CD4-positive, CD25-positive, alpha-beta regulatory T cell (primary cell): ENCODE measurements at regions not wholly inside any gene's neighbourhood (a gene's known extent, or its start where the extent isn't known, plus 50 kb on each side); places are given as distances from the start of the nearest gene placed in this dataset.

Source experiments
- ATAC-seq, 2 donors: fragments of 150-1000 bp; cut with Tn5 transposase; one replicate each; pipeline ENCODE4 v1.10.0; 2021; ENCODE audit warnings: low read depth in 2 of 2, moderate number of reproducible peaks in 2 of 2, moderate library complexity in 1 of 2
- DNase-seq, 3 donors: peaks; one replicate each; pipeline versions ENCODE4 v3.0.0 to v3.0.0-alpha.2; 2012 to 2022; ENCODE audit warnings: mixed read lengths in 1 of 3
- H3K27ac ChIP-seq: one replicate; pipeline ENCODE4 v1.7.0; 2013; ENCODE audit warnings: mild to moderate bottlenecking, low read length; ENCODE audit not compliant: insufficient read depth, poor library complexity, severe bottlenecking
- H3K27me3 ChIP-seq: one replicate; pipeline ENCODE4 v1.7.0; 2013; ENCODE audit warnings: low read length; ENCODE audit not compliant: control insufficient read depth, insufficient read depth
- H3K36me3 ChIP-seq: one replicate; pipeline ENCODE4 v1.7.0; 2013; ENCODE audit warnings: mild to moderate bottlenecking, low read length, moderate library complexity; ENCODE audit not compliant: control insufficient read depth, insufficient read depth
- H3K4me1 ChIP-seq: 2 replicates; pipeline ENCODE4 v1.7.0; 2013; ENCODE audit warnings: mild to moderate bottlenecking, low read length; ENCODE audit not compliant: insufficient read depth, control insufficient read depth, poor library complexity, severe bottlenecking
- H3K4me3 ChIP-seq: one replicate; pipeline ENCODE4 v1.7.0; 2013; ENCODE audit warnings: low read depth, mild to moderate bottlenecking, low read length, moderate library complexity
- H3K9me3 ChIP-seq, 2 experiments: 1 replicate in 1 of 2; 2 replicates in 1 of 2; pipeline ENCODE4 v1.7.0; 2013; ENCODE audit warnings: low read length in 2 of 2, mild to moderate bottlenecking in 1 of 2, moderate library complexity in 1 of 2; ENCODE audit not compliant: control insufficient read depth in 2 of 2
- H3K27ac Mint-ChIP-seq, 3 donors: one replicate each; pipeline ENCODE4 v1.8.0; 2020 to 2022; ENCODE audit warnings: mild to moderate bottlenecking in 3 of 3, mixed read lengths in 3 of 3, moderate library complexity in 2 of 3
- H3K27me3 Mint-ChIP-seq: one replicate; pipeline ENCODE4 v1.8.0; 2022; ENCODE audit warnings: mild to moderate bottlenecking, mixed read lengths
- H3K36me3 Mint-ChIP-seq: one replicate; pipeline ENCODE4 v1.8.0; 2020; ENCODE audit warnings: mixed read lengths
- H3K4me1 Mint-ChIP-seq, 4 donors: one replicate each; pipeline ENCODE4 v1.8.0; 2020 to 2022; ENCODE audit warnings: mixed read lengths in 4 of 4, mild to moderate bottlenecking in 1 of 4
- H3K4me3 Mint-ChIP-seq, 4 donors: one replicate each; pipeline ENCODE4 v1.8.0; 2020 to 2022; ENCODE audit warnings: mild to moderate bottlenecking in 4 of 4, mixed read lengths in 4 of 4, moderate library complexity in 3 of 4
- H3K9me3 Mint-ChIP-seq, 7 donors: one replicate each; pipeline ENCODE4 v1.8.0; 2020 to 2022; ENCODE audit warnings: mixed read lengths in 7 of 7, mild to moderate bottlenecking in 3 of 7, moderate library complexity in 2 of 7

DNA sequence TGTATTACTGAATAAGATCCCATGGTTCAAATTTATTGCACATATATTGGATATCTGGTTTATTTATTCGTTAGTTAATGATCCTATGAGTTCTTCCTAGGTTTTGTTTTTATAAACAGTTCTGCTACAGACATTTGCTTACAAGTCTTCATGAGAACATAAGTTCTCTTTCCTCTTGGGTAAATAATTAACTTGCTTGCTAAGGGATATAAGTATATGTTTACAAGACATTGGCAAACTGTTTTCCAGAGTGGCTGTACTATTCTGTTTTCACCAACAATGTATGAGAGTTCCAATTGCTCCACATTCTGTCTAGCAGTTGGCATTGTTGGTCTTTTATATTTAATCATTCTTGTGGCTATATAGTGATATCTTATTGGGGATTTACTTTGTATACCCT, 341.8 kb upstream of the GBE1 start:
- Histone ChIP-seq H3K27ac (no peak overlapping the region), H3K4me3 (no peak overlapping the region), H3K27me3 (no peaks in the 10 kb centered on the region), H3K36me3 (no peaks in the 10 kb centered on the region), H3K4me1 (no peaks in the 10 kb centered on the region), H3K9me3 (no peaks in the 10 kb centered on the region)
- no peaks in the 10 kb centered on the region for H3K4me1 Mint-ChIP-seq
- peaks cover 0 to 9% (median 1%) of the 10 kb centered on the region in 7 donors for H3K9me3 Mint-ChIP-seq
- DNase-seq (no peak), ATAC-seq (no peak)
- no peak overlapping the region for H3K27ac Mint-ChIP-seq
- no peak overlapping the region for H3K4me3 Mint-ChIP-seq
- no peaks in the 10 kb centered on the region for H3K36me3 Mint-ChIP-seq
- H3K27me3 Mint-ChIP-seq: no peaks in the 10 kb centered on the region

- no peak for DNase-seq
- Mint-ChIP-seq H3K36me3 (no peaks in the 10 kb centered on the region), H3K9me3 (peaks cover 0 to 9% (median 0%) of the 10 kb centered on the region in 7 donors), H3K4me1 (no peaks in the 10 kb centered on the region), H3K27ac (no peak overlapping the region), H3K4me3 (no peak overlapping the region), H3K27me3 (no peaks in the 10 kb centered on the region)
- H3K4me3 ChIP-seq: no peak overlapping the region
- H3K27me3 ChIP-seq: no peaks in the 10 kb centered on the region
- no peaks in the 10 kb centered on the region for H3K36me3 ChIP-seq
- H3K27ac ChIP-seq: no peak overlapping the region
- H3K4me1 ChIP-seq: no peaks in the 10 kb centered on the region
- ATAC-seq: no peak
- H3K9me3 ChIP-seq: no peaks in the 10 kb centered on the region
These were observed 338.9 kb upstream of the GBE1 start for GRCh38 chr3:82100378-82100777.

- no peaks in the 10 kb centered on the region for H3K27me3 Mint-ChIP-seq
- H3K4me3 Mint-ChIP-seq: no peak overlapping the region
These were observed 332.2 kb upstream of the GBE1 start for GRCh38 chr3:82093641-82094040.

GRCh38 chr3:82088749-82089148, 327.3 kb upstream of the GBE1 start:
- Mint-ChIP-seq H3K4me3 (no peak overlapping the region), H3K9me3 (peaks cover 0 to 5% (median 0%) of the 10 kb centered on the region in 7 donors), H3K36me3 (no peaks in the 10 kb centered on the region), H3K27ac (no peak overlapping the region), H3K27me3 (no peaks in the 10 kb centered on the region), H3K4me1 (no peaks in the 10 kb centered on the region)
- Histone ChIP-seq H3K4me1 (no peaks in the 10 kb centered on the region), H3K9me3 (no peaks in the 10 kb centered on the region), H3K36me3 (no peaks in the 10 kb centered on the region), H3K27ac (no peak overlapping the region), H3K27me3 (no peaks in the 10 kb centered on the region), H3K4me3 (no peak overlapping the region)
- DNase-seq (no peak), ATAC-seq (no peak)

More at GRCh38 chr3:82093641-82094040, 332.2 kb upstream of the GBE1 start:
- no peak overlapping the region for H3K27ac Mint-ChIP-seq
- ATAC-seq (no peak), DNase-seq (no peak)
- H3K36me3 Mint-ChIP-seq: no peaks in the 10 kb centered on the region
- no peak overlapping the region for H3K27ac ChIP-seq
- H3K9me3 ChIP-seq: no peaks in the 10 kb centered on the region
- H3K4me1 ChIP-seq: no peaks in the 10 kb centered on the region
- no peaks in the 10 kb centered on the region for H3K36me3 ChIP-seq
- H3K9me3 Mint-ChIP-seq: peaks cover 0 to 5% (median 1%) of the 10 kb centered on the region in 7 donors
- no peaks in the 10 kb centered on the region for H3K4me1 Mint-ChIP-seq
- H3K27me3 ChIP-seq: no peaks in the 10 kb centered on the region
- H3K4me3 ChIP-seq: no peak overlapping the region

GRCh38 chr3:82087958-82088357, 326.5 kb upstream of the GBE1 start:
- Histone ChIP-seq H3K4me1 (no peaks in the 10 kb centered on the region), H3K9me3 (no peaks in the 10 kb centered on the region), H3K4me3 (no peak overlapping the region), H3K27ac (no peak overlapping the region), H3K36me3 (no peaks in the 10 kb centered on the region), H3K27me3 (no peaks in the 10 kb centered on the region)
- Mint-ChIP-seq H3K4me3 (no peak overlapping the region), H3K36me3 (no peaks in the 10 kb centered on the region), H3K4me1 (no peaks in the 10 kb centered on the region), H3K27me3 (no peaks in the 10 kb centered on the region), H3K27ac (no peak overlapping the region), H3K9me3 (peaks cover 0 to 4% (median 0%) of the 10 kb centered on the region in 7 donors)
- ATAC-seq (no peak), DNase-seq (no peak)

GRCh38 chr3:82085851-82086475, 324.5 kb upstream of the GBE1 start:
- no peaks in the 10 kb centered on the region for H3K4me1 Mint-ChIP-seq
- no peak overlapping the region for H3K4me3 Mint-ChIP-seq

GRCh38 chr3:82085356-82085755, 323.9 kb upstream of the GBE1 start:
- H3K27me3 Mint-ChIP-seq: no peaks in the 10 kb centered on the region
- H3K9me3 Mint-ChIP-seq: peaks cover 0 to 2% (median 0%) of the 10 kb centered on the region in 7 donors
- Histone ChIP-seq H3K36me3 (no peaks in the 10 kb centered on the region), H3K4me1 (no peaks in the 10 kb centered on the region), H3K27ac (no peak overlapping the region), H3K4me3 (no peak overlapping the region), H3K27me3 (no peaks in the 10 kb centered on the region), H3K9me3 (no peaks in the 10 kb centered on the region)
- H3K27ac Mint-ChIP-seq: no peak overlapping the region
- H3K4me1 Mint-ChIP-seq: no peaks in the 10 kb centered on the region
- no peaks in the 10 kb centered on the region for H3K36me3 Mint-ChIP-seq
- no peak overlapping the region for H3K4me3 Mint-ChIP-seq
- ATAC-seq: no peak
- DNase-seq: no peak

More at GRCh38 chr3:82085851-82086475, 324.5 kb upstream of the GBE1 start:
- ATAC-seq (no peak), DNase-seq (no peak)
- Mint-ChIP-seq H3K9me3 (peaks cover 0 to 2% (median 0%) of the 10 kb centered on the region in 7 donors), H3K27ac (no peak overlapping the region), H3K36me3 (no peaks in the 10 kb centered on the region), H3K27me3 (no peaks in the 10 kb centered on the region)
- no peaks in the 10 kb centered on the region for H3K9me3 ChIP-seq
- H3K27me3 ChIP-seq: no peaks in the 10 kb centered on the region
- H3K4me3 ChIP-seq: no peak overlapping the region
- H3K36me3 ChIP-seq: no peaks in the 10 kb centered on the region
- no peaks in the 10 kb centered on the region for H3K4me1 ChIP-seq
- H3K27ac ChIP-seq: no peak overlapping the region

- Histone ChIP-seq H3K27ac (no peak overlapping the region), H3K27me3 (no peaks in the 10 kb centered on the region), H3K4me1 (no peaks in the 10 kb centered on the region), H3K9me3 (no peaks in the 10 kb centered on the region), H3K4me3 (no peak overlapping the region), H3K36me3 (no peaks in the 10 kb centered on the region)
- Mint-ChIP-seq H3K4me3 (no peak overlapping the region), H3K9me3 (peaks cover 0 to 2% (median 0%) of the 10 kb centered on the region in 7 donors), H3K4me1 (no peaks in the 10 kb centered on the region), H3K27ac (no peak overlapping the region), H3K27me3 (no peaks in the 10 kb centered on the region), H3K36me3 (no peaks in the 10 kb centered on the region)
- DNase-seq: no peak
- ATAC-seq: no peak
These were observed 323.4 kb upstream of the GBE1 start for GRCh38 chr3:82084824-82085223.
